Activated T-cell treated with anti-CD3 and anti-CD28 coated beads, Interleukin-2, amount 50 U/mL, for 72 hours (primary cell): ENCODE measurements at regions not wholly inside any gene's neighbourhood (a gene's known extent, or its start where the extent isn't known, plus 50 kb on each side); places are given as distances from the start of the nearest gene placed in this dataset.
"Not testable (repeated sequence)": the region's sequence is repeated elsewhere in the genome, so short reads cannot be mapped to it uniquely, and the experiment has no call there.

Source experiments
- ATAC-seq, 2 donors: fragments of 150-1000 bp; cut with Tn5 transposase; replicated peaks in 1 of 2; 2 replicates each; pipeline ENCODE4 v1.10.0; 2021; ENCODE audit warnings: moderate library complexity in 2 of 2, mild to moderate bottlenecking in 1 of 2
- DNase-seq, 2 donors: peaks; one replicate each; pipeline ENCODE4 v3.0.0; 2021 to 2022; ENCODE audit warnings: mixed read lengths in 1 of 2
- H3K27ac Mint-ChIP-seq: one replicate; pipeline ENCODE4 v1.8.0; 2022; ENCODE audit warnings: mild to moderate bottlenecking, moderate library complexity, mixed read lengths
- H3K27me3 Mint-ChIP-seq: one replicate; pipeline ENCODE4 v1.8.0; 2022; ENCODE audit warnings: low read depth, mixed read lengths
- H3K36me3 Mint-ChIP-seq, 2 donors: one replicate each; pipeline ENCODE4 v1.8.0; 2022; ENCODE audit warnings: mixed read lengths in 2 of 2, mild to moderate bottlenecking in 1 of 2; ENCODE audit not compliant: insufficient read depth in 2 of 2
- H3K4me1 Mint-ChIP-seq: one replicate; pipeline ENCODE4 v1.8.0; 2022; ENCODE audit warnings: low read depth, mixed read lengths
- H3K4me3 Mint-ChIP-seq, 2 donors: one replicate each; pipeline ENCODE4 v1.8.0; 2022; ENCODE audit warnings: mild to moderate bottlenecking in 2 of 2, mixed read lengths in 2 of 2, moderate library complexity in 2 of 2
- H3K9me3 Mint-ChIP-seq, 2 donors: one replicate each; pipeline ENCODE4 v1.8.0; 2022; ENCODE audit warnings: mixed read lengths in 2 of 2

DNA sequence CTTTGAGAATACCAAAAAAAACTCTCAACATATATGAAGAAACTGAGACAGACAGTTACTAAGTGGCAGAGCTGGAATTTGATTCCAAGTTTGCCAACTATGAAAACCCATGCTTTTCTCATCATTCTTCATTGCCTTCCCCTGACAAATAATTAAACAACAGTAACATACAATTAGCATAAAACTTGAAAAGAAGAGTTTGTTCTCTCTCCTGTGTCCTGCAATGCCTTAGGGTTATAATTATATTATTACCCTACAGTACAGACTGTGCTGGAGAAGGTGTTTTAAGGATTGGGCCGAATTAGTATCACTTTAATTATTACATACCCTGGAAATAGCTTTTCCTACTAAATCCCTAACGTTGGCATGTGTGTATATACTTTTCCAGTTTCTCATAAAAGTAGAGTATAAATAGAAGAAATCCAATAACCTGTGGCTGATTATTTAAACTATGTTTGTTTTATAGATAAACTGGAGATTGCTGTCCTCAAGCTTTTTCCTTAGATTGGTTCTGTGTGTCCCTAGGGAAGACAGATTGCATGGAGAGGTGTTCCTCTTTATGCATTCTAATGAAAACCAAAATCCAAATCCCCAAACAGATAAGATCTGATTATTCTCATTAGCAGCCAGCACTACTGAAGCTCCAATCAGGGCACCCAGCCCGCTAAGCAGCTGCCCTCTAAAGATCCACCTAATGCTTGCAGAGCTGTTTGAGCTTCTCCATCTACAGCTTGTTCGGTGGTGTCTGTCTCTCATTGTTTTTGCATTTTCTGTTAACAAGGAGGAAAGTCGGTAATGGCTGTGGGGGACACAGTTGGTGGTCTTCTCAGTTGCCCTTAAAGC, 156.3 kb downstream of the TM2D1 start:
- peaks cover 0 to 7% of the 10 kb centered on the region in 2 donors for H3K36me3 Mint-ChIP-seq
- no peaks in the 10 kb centered on the region for H3K27me3 Mint-ChIP-seq
- H3K4me3 Mint-ChIP-seq, result no peak overlapping the region
- ATAC-seq (no peak), DNase-seq (no peak)
- no peak overlapping the region for H3K27ac Mint-ChIP-seq
- H3K4me1 Mint-ChIP-seq, result no peaks in the 10 kb centered on the region
- peaks cover 5 to 10% of the 10 kb centered on the region in 2 donors for H3K9me3 Mint-ChIP-seq

DNA sequence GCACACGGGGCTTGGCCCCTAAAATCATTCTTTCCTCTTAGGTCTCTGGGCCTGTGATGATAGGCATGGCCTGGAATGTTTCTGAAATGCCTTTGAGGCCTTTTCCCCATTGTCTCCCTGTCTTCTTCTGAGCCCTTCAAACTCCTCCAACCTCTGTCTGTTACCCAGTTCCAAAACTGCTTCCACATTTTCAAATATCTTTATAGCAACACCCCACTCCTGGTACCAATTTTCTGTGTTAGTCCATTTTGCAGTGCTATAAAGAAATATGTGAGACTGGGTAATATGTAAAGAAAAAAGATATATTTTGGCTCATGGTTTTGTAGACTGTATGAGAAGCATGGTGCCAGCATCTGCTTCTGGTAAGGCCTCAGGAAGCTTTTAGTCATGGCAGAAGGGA, 158.8 kb downstream of the TM2D1 start:
- peaks cover 5 to 10% of the 10 kb centered on the region in 2 donors for H3K9me3 Mint-ChIP-seq
- peaks cover 0 to 7% of the 10 kb centered on the region in 2 donors for H3K36me3 Mint-ChIP-seq
- no peak overlapping the region for H3K4me3 Mint-ChIP-seq
- H3K4me1 Mint-ChIP-seq, result no peaks in the 10 kb centered on the region
- ATAC-seq (no peak), DNase-seq (no peak)
- H3K27ac Mint-ChIP-seq, result no peak overlapping the region
- H3K27me3 Mint-ChIP-seq, result no peaks in the 10 kb centered on the region

DNA sequence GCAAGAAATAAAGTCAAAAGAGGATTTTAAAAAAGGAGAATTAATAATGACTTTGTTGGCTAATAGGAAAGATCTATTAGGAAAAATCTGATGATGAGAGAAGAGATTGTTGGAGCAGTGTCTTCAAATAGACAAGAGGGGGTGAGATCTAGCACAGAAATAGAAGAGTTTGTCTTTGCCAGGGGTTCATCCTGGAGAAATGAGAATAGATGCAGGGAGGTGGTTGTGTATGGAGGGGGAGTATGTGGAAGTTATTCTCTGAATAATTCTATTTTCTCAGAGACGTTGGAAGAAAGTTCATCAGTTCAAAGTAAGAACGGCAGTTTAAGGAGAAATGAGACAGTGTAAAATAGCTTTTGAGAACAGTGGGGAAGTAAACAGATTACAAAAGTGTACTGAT, 161.3 kb downstream of the TM2D1 start:
- DNase-seq (no peak), ATAC-seq (no peak)
- H3K27ac Mint-ChIP-seq, result no peak overlapping the region
- H3K4me1 Mint-ChIP-seq, result no peaks in the 10 kb centered on the region
- H3K9me3 Mint-ChIP-seq, result peaks cover 5 to 10% of the 10 kb centered on the region in 2 donors
- H3K27me3 Mint-ChIP-seq, result no peaks in the 10 kb centered on the region
- peaks cover 0 to 7% of the 10 kb centered on the region in 2 donors for H3K36me3 Mint-ChIP-seq
- no peak overlapping the region for H3K4me3 Mint-ChIP-seq

DNA sequence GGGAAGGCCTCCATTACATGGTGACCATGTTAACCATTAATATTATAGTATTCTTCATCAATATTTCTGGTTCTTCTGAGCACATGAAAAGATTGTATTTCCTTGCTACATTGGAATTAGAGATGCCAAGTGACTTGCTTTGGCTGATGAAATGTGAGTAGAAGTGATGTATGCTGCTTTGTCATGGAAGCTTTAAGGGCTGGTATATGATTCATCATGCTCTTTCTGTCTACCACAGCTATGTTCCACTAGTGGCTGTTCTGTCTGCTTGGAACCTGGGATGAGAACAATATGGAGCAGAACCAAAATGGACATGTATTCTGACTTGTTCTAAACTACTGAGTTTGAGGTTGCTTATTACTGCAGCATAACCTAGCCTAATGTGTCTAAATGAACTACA, 163.3 kb downstream of the TM2D1 start:
- Mint-ChIP-seq H3K27me3 (no peaks in the 10 kb centered on the region), H3K36me3 (peaks cover 0 to 7% of the 10 kb centered on the region in 2 donors), H3K27ac (no peak overlapping the region), H3K4me1 (no peaks in the 10 kb centered on the region), H3K9me3 (peaks cover 5 to 10% of the 10 kb centered on the region in 2 donors), H3K4me3 (no peak overlapping the region)
- ATAC-seq, result no peak
- no peak for DNase-seq

DNA sequence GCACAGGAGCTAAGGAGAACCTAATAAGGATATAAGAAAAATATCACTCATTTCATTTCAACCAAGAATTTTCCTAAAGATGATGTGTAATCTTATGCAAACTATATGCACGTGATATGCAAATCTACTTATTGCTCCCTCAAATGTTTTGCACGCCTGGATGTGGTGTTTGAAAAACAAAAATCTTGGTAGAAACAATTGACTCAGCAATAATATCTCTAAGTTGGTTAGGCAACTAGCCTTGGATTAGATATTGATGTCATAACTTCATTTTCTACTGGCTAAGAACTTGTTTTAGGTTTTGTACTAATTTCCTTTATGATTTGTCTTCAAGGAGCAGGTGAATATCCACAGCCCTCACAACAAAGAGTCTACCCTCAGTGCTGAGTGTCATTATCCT, 164.6 kb downstream of the TM2D1 start:
- no peak overlapping the region for H3K27ac Mint-ChIP-seq
- ATAC-seq (no peak), DNase-seq (no peak)
- no peaks in the 10 kb centered on the region for H3K27me3 Mint-ChIP-seq
- peaks cover 4% of the 10 kb centered on the region in 2 donors for H3K36me3 Mint-ChIP-seq
- H3K4me1 Mint-ChIP-seq, result no peaks in the 10 kb centered on the region
- H3K9me3 Mint-ChIP-seq, result peaks cover 2 to 10% of the 10 kb centered on the region in 2 donors
- no peak overlapping the region for H3K4me3 Mint-ChIP-seq

DNA sequence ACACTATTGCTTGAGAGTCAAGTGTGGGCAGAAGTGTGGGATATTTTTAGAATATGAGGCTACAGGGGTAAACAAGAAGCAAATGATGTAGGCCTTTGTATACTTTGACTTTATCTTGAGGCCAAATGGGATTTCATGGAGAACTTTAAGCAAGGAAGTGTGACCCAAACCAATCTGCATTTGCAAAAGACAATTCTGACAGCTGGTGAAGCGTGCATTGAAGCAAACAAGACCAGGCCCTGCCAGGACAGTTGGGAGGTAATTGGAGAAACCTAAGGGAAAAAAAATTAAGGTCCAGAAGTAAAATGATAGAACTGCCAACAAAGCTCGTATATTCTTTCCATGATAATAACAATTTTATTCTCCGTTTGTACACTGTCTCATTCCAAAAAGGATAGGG, 168.3 kb downstream of the TM2D1 start:
- H3K4me1 Mint-ChIP-seq, result no peaks in the 10 kb centered on the region
- H3K36me3 Mint-ChIP-seq, result peaks cover 0 to 6% of the 10 kb centered on the region in 2 donors
- DNase-seq, result no peak
- H3K27ac Mint-ChIP-seq, result no peak overlapping the region
- peaks cover 2 to 5% of the 10 kb centered on the region in 2 donors for H3K9me3 Mint-ChIP-seq
- no peak overlapping the region for H3K4me3 Mint-ChIP-seq
- peaks cover 4% of the 10 kb centered on the region for H3K27me3 Mint-ChIP-seq
- no peak for ATAC-seq

DNA sequence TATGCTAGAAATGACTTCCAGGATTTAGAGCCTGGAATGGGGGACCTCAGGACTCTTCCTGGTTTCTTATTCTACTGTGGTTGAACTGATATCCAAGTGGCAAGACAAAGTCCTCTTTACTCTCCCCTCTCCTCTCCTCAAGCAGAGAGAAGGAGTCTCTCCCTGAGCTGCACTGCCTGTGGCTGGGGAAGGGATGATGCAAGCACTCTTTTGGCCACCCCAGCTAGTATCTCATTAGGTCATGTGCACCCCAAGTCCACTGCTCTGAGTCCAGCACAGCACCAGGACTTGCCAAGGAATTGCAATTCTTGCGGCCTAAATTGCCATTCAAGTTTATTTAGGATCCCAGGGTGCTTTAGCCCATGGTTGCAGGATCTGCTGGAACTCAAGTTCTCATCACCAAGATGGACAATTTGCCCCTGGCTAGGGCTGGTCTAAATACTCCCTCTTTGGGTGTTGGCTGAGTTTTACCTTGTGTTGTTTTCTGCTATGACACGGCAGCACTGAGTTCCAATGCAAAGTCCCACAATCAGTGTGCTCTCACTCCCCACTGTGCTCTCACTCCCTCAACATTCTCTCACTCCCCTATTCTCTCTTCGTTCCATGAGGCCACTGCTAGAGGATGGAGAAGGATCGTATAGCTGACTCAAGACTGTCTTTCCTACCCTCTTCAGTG, 172.2 kb downstream of the TM2D1 start:
- ATAC-seq, result no peak
- Mint-ChIP-seq H3K4me1 (no peaks in the 10 kb centered on the region), H3K27me3 (peaks cover 14% of the 10 kb centered on the region), H3K4me3 (no peak overlapping the region), H3K36me3 (peaks cover 0 to 6% of the 10 kb centered on the region in 2 donors), H3K27ac (no peak overlapping the region), H3K9me3 (peaks cover 2 to 8% of the 10 kb centered on the region in 2 donors)
- DNase-seq, result no peak

DNA sequence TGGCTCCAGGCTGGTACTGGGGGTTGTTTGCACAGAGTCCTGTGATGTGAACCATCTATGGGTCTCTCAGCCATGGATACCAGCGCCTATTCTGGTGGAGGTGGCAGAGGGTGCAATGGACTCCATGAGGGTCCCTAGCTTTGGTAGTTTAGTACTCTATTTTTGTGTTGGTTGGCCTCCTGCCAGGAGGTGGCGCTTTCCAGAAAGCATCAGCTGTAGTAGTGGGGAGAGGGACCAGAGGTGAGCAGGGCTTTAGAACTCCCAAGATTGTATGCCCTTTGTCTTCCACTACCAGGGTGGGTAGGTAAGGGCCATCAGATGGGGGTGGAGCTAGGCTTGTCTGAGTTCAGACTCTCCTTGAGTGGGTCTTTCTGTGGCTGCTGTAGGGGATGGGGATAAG, 177.6 kb downstream of the TM2D1 start:
- H3K27ac Mint-ChIP-seq, H3K36me3 Mint-ChIP-seq, H3K9me3 Mint-ChIP-seq, ATAC-seq, H3K4me1 Mint-ChIP-seq, H3K4me3 Mint-ChIP-seq: not testable (repeated sequence)
- DNase-seq, result peak; percentile 3 to 10
- H3K27me3 Mint-ChIP-seq, result peaks cover 16% of the 10 kb centered on the region

DNA sequence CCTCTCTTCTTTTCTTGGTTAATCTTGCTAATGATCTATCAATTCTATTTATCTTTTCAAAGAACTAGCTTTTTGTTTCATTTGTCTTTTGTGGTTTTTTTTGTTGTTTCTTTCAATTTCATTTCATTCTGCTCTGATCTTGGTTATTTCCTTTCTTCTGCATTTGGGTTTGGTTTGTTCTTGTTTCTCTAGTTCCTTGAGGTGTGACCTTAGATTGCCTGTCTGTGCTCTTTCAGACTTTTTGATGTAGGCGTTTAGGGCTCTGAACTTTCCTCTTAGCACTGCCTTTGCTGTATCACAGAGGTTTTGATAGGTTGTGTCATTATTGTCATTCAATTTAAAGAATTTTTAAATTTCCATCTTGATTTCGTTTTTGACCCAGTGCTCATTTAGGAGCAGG, 180.1 kb downstream of the TM2D1 start:
- not testable (repeated sequence) for H3K27ac Mint-ChIP-seq, H3K4me1 Mint-ChIP-seq, H3K27me3 Mint-ChIP-seq, ATAC-seq, H3K4me3 Mint-ChIP-seq, H3K36me3 Mint-ChIP-seq, H3K9me3 Mint-ChIP-seq, DNase-seq

DNA sequence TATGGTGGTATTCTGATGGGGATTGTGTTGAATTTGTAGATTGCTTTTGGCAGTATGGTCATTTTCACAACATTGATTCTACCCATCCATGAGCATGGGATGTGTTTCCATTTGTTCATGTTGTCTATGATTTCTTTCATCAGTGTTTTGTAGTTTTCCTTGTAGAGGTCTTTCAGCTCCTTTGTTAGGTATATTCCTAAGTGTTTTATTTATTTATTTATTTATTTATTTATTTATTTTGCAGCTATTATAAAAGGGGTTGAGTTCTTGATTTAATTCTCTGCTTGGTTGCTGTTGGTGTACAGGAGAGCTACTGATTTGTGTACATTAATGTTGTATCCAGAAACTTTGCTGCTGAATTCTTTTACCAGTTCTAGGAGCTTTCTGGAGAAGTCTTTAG, 181.4 kb downstream of the TM2D1 start:
- not testable (repeated sequence) for H3K36me3 Mint-ChIP-seq, H3K4me3 Mint-ChIP-seq, H3K27ac Mint-ChIP-seq, ATAC-seq, H3K4me1 Mint-ChIP-seq, H3K9me3 Mint-ChIP-seq, DNase-seq, H3K27me3 Mint-ChIP-seq

DNA sequence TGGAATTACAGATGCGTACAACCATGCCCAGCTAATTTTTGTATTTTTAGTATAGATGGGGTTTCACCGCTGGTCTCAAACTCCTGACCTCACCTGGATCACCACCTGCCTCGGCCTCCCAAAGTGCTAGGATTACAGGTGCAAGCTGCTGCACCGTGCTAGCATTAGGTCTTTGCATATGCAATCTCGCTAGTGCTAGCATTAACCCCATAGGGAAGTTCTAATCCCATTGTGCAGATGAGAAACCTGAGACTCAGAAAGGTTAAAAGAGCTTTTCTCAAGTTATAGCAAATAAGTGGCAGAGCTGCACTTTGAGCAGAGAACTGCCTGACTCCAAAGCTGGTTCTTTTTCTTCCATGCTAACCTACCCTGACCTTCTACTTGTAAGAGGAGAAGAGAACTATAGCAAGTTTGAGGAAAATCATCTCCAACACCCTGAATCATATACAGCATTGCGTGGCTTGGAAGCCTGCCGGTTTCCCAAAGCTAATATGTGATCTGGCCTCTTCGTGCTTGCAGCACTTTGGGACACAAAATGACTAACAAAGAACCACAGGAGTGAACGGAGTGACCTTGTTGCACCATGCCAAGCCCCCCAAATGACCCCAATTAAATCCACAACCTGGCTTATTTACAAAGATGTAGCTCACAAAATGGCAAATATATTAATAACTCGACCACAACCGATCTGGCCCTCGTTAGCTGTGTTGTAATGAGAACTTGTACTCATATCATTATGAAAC, 185.1 kb downstream of the TM2D1 start:
- H3K27me3 Mint-ChIP-seq, result no peaks in the 10 kb centered on the region
- H3K27ac Mint-ChIP-seq, result no peak overlapping the region
- H3K4me3 Mint-ChIP-seq, result no peak overlapping the region
- H3K9me3 Mint-ChIP-seq, result peaks cover 4 to 6% of the 10 kb centered on the region in 2 donors
- H3K4me1 Mint-ChIP-seq, result peaks cover 10% of the 10 kb centered on the region
- H3K36me3 Mint-ChIP-seq, result peaks cover 0 to 2% of the 10 kb centered on the region in 2 donors
- ATAC-seq, result no peak
- DNase-seq, result no peak

DNA sequence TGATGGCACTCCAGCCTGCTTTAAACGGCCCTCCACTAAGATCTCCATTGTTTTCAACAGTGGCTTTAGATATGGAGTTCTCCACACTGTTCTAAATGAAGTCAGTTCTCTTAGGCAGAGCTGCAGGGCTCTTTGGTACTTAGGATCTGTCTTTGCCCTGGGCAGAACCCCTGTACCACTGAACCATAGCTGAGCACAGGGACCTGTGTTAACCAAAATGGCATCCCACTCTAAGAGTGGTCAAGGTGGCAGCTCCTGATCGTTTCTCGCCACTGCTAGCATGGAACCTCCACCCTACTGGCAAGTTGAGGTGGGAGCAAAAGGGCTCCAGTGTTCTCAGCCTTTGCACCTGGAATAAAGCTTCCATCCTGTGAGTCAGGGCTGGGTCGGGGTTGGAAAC, 186.7 kb downstream of the TM2D1 start:
- H3K4me3 Mint-ChIP-seq, result no peak overlapping the region
- H3K27ac Mint-ChIP-seq, result no peak overlapping the region
- no peaks in the 10 kb centered on the region for H3K27me3 Mint-ChIP-seq
- H3K9me3 Mint-ChIP-seq, result peaks cover 2 to 6% of the 10 kb centered on the region in 2 donors
- no peaks in the 10 kb centered on the region for H3K36me3 Mint-ChIP-seq
- no peak for ATAC-seq
- no peak for DNase-seq
- peaks cover 10% of the 10 kb centered on the region for H3K4me1 Mint-ChIP-seq
